Heart left ventricle (tissue), 13 donors: ENCODE measurements at regions not wholly inside any gene's neighbourhood (a gene's known extent, or its start where the extent isn't known, plus 50 kb on each side); places are given as distances from the start of the nearest gene placed in this dataset.

Source experiments
- CTCF ChIP-seq, 12 donors: fragments of 200-600 bp; sonication (generic) in 4 of 12; IDR thresholded peaks; one replicate each; pipeline versions ENCODE4 v1.5.0 to v1.8.0; 2018 to 2022; ENCODE audit warnings: antibody characterized with exemption in 12 of 12, mild to moderate bottlenecking in 5 of 12
- POLR2A ChIP-seq, 2 donors: fragments of 450-650 bp; IDR thresholded peaks; one replicate each; pipeline ENCODE4 v1.6.1; 2017; ENCODE audit warnings: antibody characterized with exemption in 2 of 2, mild to moderate bottlenecking in 2 of 2, moderate library complexity in 2 of 2
- donor health status: ischemic (EF 13 %, LVEDD 7.1; RV severe dilation, severe dysfunction).
- donor health status: DM: no; HTN: yes; CAD: no.
- donor health status: DM: no; HTN: no; CAD: no.
- donor health status: ischemic (EF 25% LVEDD 6.9; RV normal size, moderate dysfunction).
- donor health status: ischemic (EF 25% LVEDD 5.7; RV mildly dilated, moderate dysfunction).
- donor health status: ischemic (EF 35%, LVEDD 5.7; RV mildly dilated, moderate dysfunction).
- donor health status: nonischemic (EF 11% LVEDD 7.7; RV severe dilation, severe dysfunction).
- donor health status: DM: yes; HTN: yes; CAD: no.
- donor health status: PGD.
- donor health status: ischemic (EF 29% LVEDD 5.4; RV normal size, mild dysfunction).
- donor health status: nonischemic (EF 23%, LVEDD 6.1; RV moderate dilation, normal function).

GRCh38 chr4:170538821-170539473, 449.2 kb upstream of the AADAT start:
- TF ChIP-seq CTCF (IDR thresholded peaks at IDR 0.05) (no peak), POLR2A (IDR thresholded peaks at IDR 0.05) (no peak)
